ACC112 (cell line): ENCODE measurements at regions not wholly inside any gene's neighbourhood (a gene's known extent, or its start where the extent isn't known, plus 50 kb on each side); places are given as distances from the start of the nearest gene placed in this dataset.
A peak's percentile ranks its signal among the peaks of the same experiment; 100 is the strongest.
"Not testable (repeated sequence)": the region's sequence is repeated elsewhere in the genome, so short reads cannot be mapped to it uniquely, and the experiment has no call there.

ENCODE experiments used
- H2AFZ ChIP-seq: fragments of 200-600 bp; sonication (generic); one replicate; pipeline ENCODE4 v1.6.0; 2017; ENCODE audit warnings: antibody characterized with exemption, low read length; ENCODE audit not compliant: unreplicated experiment
- H3K27ac ChIP-seq: fragments of 200-600 bp; sonication (generic); 2 replicates; pipeline ENCODE4 v1.5.1; 2014; ENCODE audit warnings: low read depth, mild to moderate bottlenecking, antibody characterized with exemption, low read length, moderate library complexity
- H3K27me3 ChIP-seq: fragments of 200-600 bp; sonication (generic); 2 replicates; pipeline ENCODE4 v1.6.1; 2014; ENCODE audit warnings: mild to moderate bottlenecking, antibody characterized with exemption, low read length, moderate library complexity, mixed read lengths; ENCODE audit not compliant: insufficient read depth
- H3K36me3 ChIP-seq: fragments of 200-600 bp; sonication (generic); 2 replicates; pipeline ENCODE4 v1.6.1; 2016; ENCODE audit warnings: mild to moderate bottlenecking, antibody characterized with exemption, low read length, moderate library complexity, mixed read lengths; ENCODE audit not compliant: insufficient read depth
- H3K4me1 ChIP-seq: fragments of 200-600 bp; sonication (generic); one replicate; pipeline ENCODE4 v1.6.1; 2016; ENCODE audit warnings: low read length, mixed read lengths; ENCODE audit not compliant: insufficient read depth, unreplicated experiment, control insufficient read depth
- H3K4me3 ChIP-seq: fragments of 200-600 bp; sonication (generic); 2 replicates; pipeline ENCODE4 v1.5.1; 2014; ENCODE audit warnings: mild to moderate bottlenecking, low read depth, low read length
- H3K79me2 ChIP-seq: fragments of 200-600 bp; sonication (generic); one replicate; pipeline ENCODE4 v1.6.0; 2016; ENCODE audit warnings: low read length; ENCODE audit not compliant: control insufficient read depth, unreplicated experiment, insufficient read depth

DNA sequence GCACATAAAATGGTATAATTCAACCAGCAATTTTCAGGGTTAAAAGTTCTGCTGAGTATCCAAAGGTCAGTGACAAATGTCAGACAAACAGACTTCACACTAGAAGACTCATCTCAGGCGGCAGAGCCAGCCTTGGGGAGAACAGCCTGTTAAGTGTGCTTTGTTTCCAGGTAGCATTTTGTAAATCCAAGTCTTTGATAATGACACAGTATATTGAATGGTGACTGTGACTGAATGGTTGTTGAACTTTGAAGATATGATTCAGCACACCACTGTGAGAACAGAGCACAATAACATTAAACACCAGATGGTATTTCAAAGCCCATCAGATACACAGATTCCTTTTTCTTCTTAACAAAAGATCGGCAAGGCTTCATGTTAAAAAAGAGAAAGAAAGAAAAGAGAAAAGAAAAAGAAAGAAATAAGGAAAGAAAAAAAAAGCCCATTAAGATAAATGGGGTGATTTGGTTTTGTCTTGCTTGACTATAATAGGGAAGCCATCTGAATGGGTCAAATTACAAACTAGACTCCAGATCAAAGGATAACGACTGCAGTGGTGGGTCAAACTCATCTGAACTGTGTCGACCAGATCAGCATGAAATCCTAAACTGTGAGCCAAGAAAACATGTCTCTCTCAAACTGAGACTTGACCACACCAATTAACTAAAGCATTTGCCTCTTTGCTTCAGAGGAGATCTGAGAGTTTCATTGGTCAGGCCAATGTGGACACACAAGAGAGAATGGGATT is 313.0 kb upstream of the ZNF608 start:
- Histone ChIP-seq H3K27ac (no peak overlapping the region), H3K4me3 (no peak overlapping the region), H3K4me1 (peaks cover 20% of the 10 kb centered on the region), H3K27me3 (no peaks in the 10 kb centered on the region), H3K36me3 (no peaks in the 10 kb centered on the region), H3K79me2 (no peaks in the 10 kb centered on the region), H2AFZ (peak overlapping the region; percentile 15)

GRCh38 chr5:125061726-125062125 is 315.3 kb upstream of the ZNF608 start:
- Histone ChIP-seq H3K27me3 (no peaks in the 10 kb centered on the region), H3K36me3 (no peaks in the 10 kb centered on the region), H2AFZ (no peak overlapping the region), H3K79me2 (no peaks in the 10 kb centered on the region), H3K4me3 (no peak overlapping the region), H3K27ac (no peak overlapping the region), H3K4me1 (peaks cover 16% of the 10 kb centered on the region)

DNA sequence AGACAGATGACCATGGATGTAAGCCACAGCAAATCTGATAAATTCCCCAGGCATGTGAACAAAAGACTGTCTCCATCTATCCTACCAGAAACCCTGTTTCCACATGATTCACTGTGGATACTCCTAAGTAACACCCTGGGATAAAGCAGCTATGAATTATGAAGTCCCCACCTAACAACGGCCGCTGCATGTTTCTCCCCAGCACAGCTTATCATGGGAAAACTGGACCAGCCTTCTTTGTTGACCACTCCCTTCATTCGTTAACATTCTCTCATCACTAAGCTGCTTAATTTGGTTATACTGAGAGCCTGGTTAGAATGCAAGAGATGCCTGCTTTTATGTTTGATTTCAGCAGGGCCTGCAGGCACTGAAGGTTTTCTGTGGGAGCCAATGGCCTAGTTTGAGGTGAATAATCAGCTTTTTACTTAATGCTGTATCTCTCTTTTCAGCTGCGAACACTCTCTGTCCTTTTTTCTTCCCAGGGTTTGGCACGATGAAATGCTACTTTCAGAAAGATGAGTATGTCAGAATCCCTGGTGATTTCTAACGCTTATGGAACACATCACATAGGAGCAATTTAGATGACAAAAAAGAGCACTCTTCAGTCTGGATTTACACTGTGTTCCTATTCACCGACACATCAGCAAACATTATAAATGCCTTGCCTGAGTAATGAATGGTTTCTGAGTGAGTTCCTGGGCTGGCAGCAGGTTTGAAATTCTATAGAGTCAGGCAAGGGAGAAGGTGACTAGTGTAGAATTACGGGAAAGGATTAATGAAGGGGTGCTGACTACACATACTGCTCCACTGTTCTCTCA is 318.4 kb upstream of the ZNF608 start:
- H2AFZ ChIP-seq = no peak overlapping the region

GRCh38 chr5:125065741-125066140 is 319.3 kb upstream of the ZNF608 start:
- Histone ChIP-seq H3K4me1 (no peaks in the 10 kb centered on the region), H3K79me2 (no peaks in the 10 kb centered on the region), H3K27me3 (no peaks in the 10 kb centered on the region), H3K4me3 (no peak overlapping the region), H3K27ac (no peak overlapping the region), H3K36me3 (no peaks in the 10 kb centered on the region), H2AFZ (no peak overlapping the region)

More for the DNA sequence above, 318.4 kb upstream of the ZNF608 start:
- no peak overlapping the region for H3K27ac ChIP-seq
- H3K36me3 ChIP-seq = no peaks in the 10 kb centered on the region
- no peak overlapping the region for H3K4me3 ChIP-seq
- H3K79me2 ChIP-seq = no peaks in the 10 kb centered on the region
- H3K27me3 ChIP-seq = no peaks in the 10 kb centered on the region
- H3K4me1 ChIP-seq = no peaks in the 10 kb centered on the region

DNA sequence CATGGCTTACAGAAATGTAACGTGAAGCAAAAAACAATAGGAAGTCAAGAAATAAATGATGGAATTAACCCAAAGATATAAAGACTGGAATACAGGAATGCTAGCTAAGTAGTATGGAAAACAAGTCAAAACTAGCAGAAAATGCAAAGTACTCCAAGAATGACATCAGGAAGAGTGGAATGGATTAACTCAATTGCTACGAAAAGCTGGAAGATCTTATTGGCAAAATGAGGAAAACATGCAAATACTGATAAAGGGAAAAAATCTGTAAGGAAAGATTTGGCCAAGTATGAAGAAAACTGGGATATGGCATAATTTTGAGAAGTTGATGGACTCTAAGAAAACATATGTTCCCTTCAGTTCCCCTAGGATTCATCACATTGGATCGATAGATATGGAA is 324.5 kb upstream of the ZNF608 start:
- no peak overlapping the region for H3K4me3 ChIP-seq
- H3K36me3 ChIP-seq = no peaks in the 10 kb centered on the region
- H3K27ac ChIP-seq = no peak overlapping the region
- H3K4me1 ChIP-seq = no peaks in the 10 kb centered on the region
- no peaks in the 10 kb centered on the region for H3K79me2 ChIP-seq
- H3K27me3 ChIP-seq = no peaks in the 10 kb centered on the region
- no peak overlapping the region for H2AFZ ChIP-seq

DNA sequence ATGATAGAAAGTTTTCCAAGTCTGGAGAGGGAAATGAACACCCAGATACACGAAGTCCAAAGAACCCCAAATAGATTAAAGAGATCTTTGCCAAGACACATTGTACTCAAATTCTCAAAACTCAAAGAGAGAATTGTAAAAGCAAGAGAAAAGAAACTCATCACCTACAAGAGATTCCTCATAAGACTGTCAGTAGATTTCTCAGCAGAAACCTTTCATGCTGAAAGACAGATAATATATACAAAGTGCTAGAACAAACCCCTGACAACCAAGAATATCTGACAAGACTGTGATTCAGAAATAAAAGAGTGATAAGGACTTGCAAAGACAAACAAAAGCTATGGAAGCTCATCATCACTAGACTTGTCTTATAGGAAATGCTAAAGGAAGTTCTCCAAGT is 326.7 kb upstream of the ZNF608 start:
- H2AFZ ChIP-seq = no peak overlapping the region
- H3K4me3 ChIP-seq = no peak overlapping the region
- no peaks in the 10 kb centered on the region for H3K27me3 ChIP-seq
- no peaks in the 10 kb centered on the region for H3K79me2 ChIP-seq
- no peaks in the 10 kb centered on the region for H3K4me1 ChIP-seq
- no peak overlapping the region for H3K27ac ChIP-seq
- H3K36me3 ChIP-seq = no peaks in the 10 kb centered on the region

DNA sequence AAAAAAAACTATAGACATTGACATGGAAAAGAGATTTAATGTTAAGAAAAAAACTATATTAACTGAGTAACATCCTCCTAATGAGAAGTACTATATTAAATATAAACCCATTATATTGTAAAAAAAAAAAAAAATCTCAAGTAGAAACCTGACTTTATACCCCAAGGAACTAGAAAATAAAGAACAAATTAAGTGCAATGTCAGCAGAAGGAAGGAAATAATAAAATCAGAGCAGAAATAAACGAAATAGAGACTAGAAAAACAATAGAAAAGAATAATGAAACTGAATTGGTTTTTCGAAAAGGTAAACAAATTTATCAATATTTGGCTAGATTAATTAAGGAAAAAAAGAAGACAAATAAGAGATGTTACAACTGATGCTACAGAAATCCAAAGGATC is 329.1 kb upstream of the ZNF608 start:
- H3K4me1 ChIP-seq = no peaks in the 10 kb centered on the region
- no peak overlapping the region for H2AFZ ChIP-seq
- no peaks in the 10 kb centered on the region for H3K27me3 ChIP-seq
- no peaks in the 10 kb centered on the region for H3K79me2 ChIP-seq
- no peaks in the 10 kb centered on the region for H3K36me3 ChIP-seq
- no peak overlapping the region for H3K27ac ChIP-seq
- H3K4me3 ChIP-seq = no peak overlapping the region

- not testable (repeated sequence) for H3K36me3 ChIP-seq, H3K27ac ChIP-seq, H3K27me3 ChIP-seq, H2AFZ ChIP-seq, H3K4me3 ChIP-seq, H3K4me1 ChIP-seq, H3K79me2 ChIP-seq
Observed at GRCh38 chr5:125079028-125079427, 332.6 kb upstream of the ZNF608 start.

GRCh38 chr5:125081101-125081500 is 334.7 kb upstream of the ZNF608 start:
- Histone ChIP-seq H3K79me2 (no peaks in the 10 kb centered on the region), H2AFZ (no peak overlapping the region), H3K27ac (no peak overlapping the region), H3K4me1 (peaks cover 12% of the 10 kb centered on the region), H3K36me3 (no peaks in the 10 kb centered on the region), H3K4me3 (no peak overlapping the region), H3K27me3 (no peaks in the 10 kb centered on the region)

GRCh38 chr5:125083981-125084380 is 337.5 kb upstream of the ZNF608 start:
- H3K79me2 ChIP-seq = no peaks in the 10 kb centered on the region
- no peaks in the 10 kb centered on the region for H3K27me3 ChIP-seq
- H3K4me1 ChIP-seq = peaks cover 12% of the 10 kb centered on the region
- H3K4me3 ChIP-seq = no peak overlapping the region
- no peaks in the 10 kb centered on the region for H3K36me3 ChIP-seq
- no peak overlapping the region for H3K27ac ChIP-seq
- peak overlapping the region; percentile 16 for H2AFZ ChIP-seq
